HCT116 (cell line): ENCODE measurements at regions not wholly inside any gene's neighbourhood (a gene's known extent, or its start where the extent isn't known, plus 50 kb on each side); places are given as distances from the start of the nearest gene placed in this dataset.

Experiments
- CEBPB ChIP-seq: IDR thresholded peaks from 2 replicates; pipeline ENCODE4 v1.6.1; 2012; ENCODE audit warnings: low read depth
- EGR1 ChIP-seq: IDR thresholded peaks from 2 replicates; pipeline ENCODE4 v1.6.1; 2012; ENCODE audit warnings: low read depth
- EZH2 ChIP-seq: fragments of 200-600 bp; sonication (generic); IDR thresholded peaks from 2 replicates; pipeline ENCODE4 v1.6.1; 2017; ENCODE audit warnings: antibody characterized with exemption, mixed run types
- MAX ChIP-seq: IDR thresholded peaks from 2 replicates; pipeline ENCODE4 v1.6.1; 2012
- POLR2A ChIP-seq: IDR thresholded peaks from 2 replicates; pipeline ENCODE4 v1.7.0; 2011; ENCODE audit warnings: borderline replicate concordance; ENCODE audit not compliant: insufficient read depth, insufficient read length; ENCODE audit errors: extremely low read depth
- POLR2AphosphoS5 ChIP-seq: IDR thresholded peaks from 2 replicates; pipeline ENCODE4 v1.6.1; 2011; ENCODE audit warnings: mild to moderate bottlenecking, low read depth, low read length, moderate library complexity
- RAD21 ChIP-seq: IDR thresholded peaks from 2 replicates; pipeline ENCODE4 v1.6.1; 2012; ENCODE audit warnings: low read depth, mild to moderate bottlenecking
- SP1 ChIP-seq: IDR thresholded peaks from 2 replicates; pipeline ENCODE4 v1.6.1; 2012; ENCODE audit warnings: low read depth
- SRF ChIP-seq: IDR thresholded peaks from 2 replicates; pipeline ENCODE4 v1.6.1; 2012; ENCODE audit warnings: low read depth
- ZBTB33 ChIP-seq: IDR thresholded peaks from 2 replicates; pipeline ENCODE4 v1.6.1; 2011; ENCODE audit warnings: mild to moderate bottlenecking, low read length, moderate library complexity; ENCODE audit not compliant: insufficient replicate concordance; ENCODE audit errors: extremely low read depth
- ZFX ChIP-seq: fragments of 450-650 bp; IDR thresholded peaks from 2 replicates; pipeline ENCODE4 v1.6.1; 2017
- ZNF274 ChIP-seq: fragments of 200-500 bp; sonication (Bioruptor generic); IDR thresholded peaks from 2 replicates; pipeline ENCODE4 v1.6.1; 2014; ENCODE audit warnings: mild to moderate bottlenecking, low read depth, low read length, inconsistent platforms
- TF ChIP-seq, protein P1 (sequence below), 3 experiments: fragments of 200-600 bp in 1 of 3; sonication (generic) in 1 of 3; IDR thresholded peaks in 2 of 3; conservative IDR thresholded peaks in 1 of 3; 2 replicates each; pipeline ENCODE4 v1.5.1; 2012 to 2017; ENCODE audit warnings: low read depth in 2 of 3, low read length in 2 of 3, antibody characterized with exemption in 1 of 3, borderline replicate concordance in 1 of 3, control low read depth in 1 of 3, mild to moderate bottlenecking in 1 of 3, mixed read lengths in 1 of 3, mixed run types in 1 of 3, moderate library complexity in 1 of 3; ENCODE audit not compliant: insufficient read depth in 1 of 3
- TF ChIP-seq, protein P2 (sequence below): IDR thresholded peaks from 2 replicates; pipeline ENCODE4 v1.6.1; 2012

DNA sequence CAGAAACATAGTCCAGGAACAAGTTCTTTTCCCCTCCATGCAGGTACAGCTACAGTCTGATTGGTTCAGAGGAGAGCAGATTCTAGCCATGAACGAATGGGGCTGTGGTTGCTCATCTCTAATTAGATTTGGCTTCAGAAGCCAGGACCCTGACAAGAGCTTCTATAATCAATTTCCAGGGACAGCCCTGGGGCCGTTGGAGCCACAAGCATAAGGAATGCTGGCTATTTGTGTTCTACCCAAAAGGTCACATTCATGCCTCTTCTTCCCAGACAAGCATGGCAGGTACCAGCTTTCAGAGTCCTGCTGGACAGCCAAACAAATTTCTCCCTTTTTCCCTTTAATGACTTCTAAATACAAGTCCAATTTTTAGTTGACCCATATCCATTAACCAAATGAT lies 215.5 kb upstream of the LRTM1 start:
- TF ChIP-seq SP1 = no peak
- TF ChIP-seq, protein P1, sequence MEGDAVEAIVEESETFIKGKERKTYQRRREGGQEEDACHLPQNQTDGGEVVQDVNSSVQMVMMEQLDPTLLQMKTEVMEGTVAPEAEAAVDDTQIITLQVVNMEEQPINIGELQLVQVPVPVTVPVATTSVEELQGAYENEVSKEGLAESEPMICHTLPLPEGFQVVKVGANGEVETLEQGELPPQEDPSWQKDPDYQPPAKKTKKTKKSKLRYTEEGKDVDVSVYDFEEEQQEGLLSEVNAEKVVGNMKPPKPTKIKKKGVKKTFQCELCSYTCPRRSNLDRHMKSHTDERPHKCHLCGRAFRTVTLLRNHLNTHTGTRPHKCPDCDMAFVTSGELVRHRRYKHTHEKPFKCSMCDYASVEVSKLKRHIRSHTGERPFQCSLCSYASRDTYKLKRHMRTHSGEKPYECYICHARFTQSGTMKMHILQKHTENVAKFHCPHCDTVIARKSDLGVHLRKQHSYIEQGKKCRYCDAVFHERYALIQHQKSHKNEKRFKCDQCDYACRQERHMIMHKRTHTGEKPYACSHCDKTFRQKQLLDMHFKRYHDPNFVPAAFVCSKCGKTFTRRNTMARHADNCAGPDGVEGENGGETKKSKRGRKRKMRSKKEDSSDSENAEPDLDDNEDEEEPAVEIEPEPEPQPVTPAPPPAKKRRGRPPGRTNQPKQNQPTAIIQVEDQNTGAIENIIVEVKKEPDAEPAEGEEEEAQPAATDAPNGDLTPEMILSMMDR (IDR thresholded peaks at IDR 0.05 in 2 of 3, conservative IDR thresholded peaks at IDR 0.05 in 1 of 3; ENCODE audit: borderline replicate concordance in 1 of 3, insufficient read depth in 1 of 3, low read depth in 2 of 3, low read length in 2 of 3) = no peak
- no peak for TF ChIP-seq POLR2AphosphoS5
- no peak for TF ChIP-seq POLR2A
- TF ChIP-seq CEBPB = no peak
- TF ChIP-seq EGR1 = no peak
- no peak for TF ChIP-seq EZH2
- TF ChIP-seq MAX = no peak
- no peak for TF ChIP-seq SRF
- no peak for TF ChIP-seq ZFX
- TF ChIP-seq, protein P2, sequence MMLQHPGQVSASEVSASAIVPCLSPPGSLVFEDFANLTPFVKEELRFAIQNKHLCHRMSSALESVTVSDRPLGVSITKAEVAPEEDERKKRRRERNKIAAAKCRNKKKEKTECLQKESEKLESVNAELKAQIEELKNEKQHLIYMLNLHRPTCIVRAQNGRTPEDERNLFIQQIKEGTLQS = no peak
- no peak for TF ChIP-seq RAD21
- TF ChIP-seq ZNF274 = no peak
- TF ChIP-seq ZBTB33 = no peak
